Natural killer cell (primary cell): ENCODE measurements at regions not wholly inside any gene's neighbourhood (a gene's known extent, or its start where the extent isn't known, plus 50 kb on each side); places are given as distances from the start of the nearest gene placed in this dataset.

Experiments used
- ATAC-seq, 3 donors: fragments of 150-1000 bp in 2 of 3; fragments of 200-7000 bp in 1 of 3; cut with Tn5 transposase; 1 replicate in 1 of 3; 2 replicates in 2 of 3; pipeline ENCODE4 v1.10.0; 2021; ENCODE audit warnings: mild to moderate bottlenecking in 2 of 3, moderate library complexity in 2 of 3
- DNase-seq, 2 donors: peaks; one replicate each; pipeline versions ENCODE4 v3.0.0 to v3.0.0-alpha.2; 2013 to 2021; ENCODE audit warnings: mixed read lengths in 1 of 2
- H3K27ac ChIP-seq: one replicate; pipeline ENCODE4 v1.5.1; 2013; ENCODE audit warnings: mild to moderate bottlenecking, low read length
- H3K27me3 ChIP-seq: one replicate; pipeline ENCODE4 v1.6.1; 2013; ENCODE audit warnings: low read length; ENCODE audit not compliant: control insufficient read depth, insufficient read depth
- H3K36me3 ChIP-seq: one replicate; pipeline ENCODE4 v1.6.1; 2013; ENCODE audit warnings: low read length; ENCODE audit not compliant: control insufficient read depth, insufficient read depth
- H3K4me1 ChIP-seq: one replicate; pipeline ENCODE4 v1.6.1; 2013; ENCODE audit warnings: low read length; ENCODE audit not compliant: control insufficient read depth, insufficient read depth
- H3K4me3 ChIP-seq: one replicate; pipeline ENCODE4 v1.5.1; 2013; ENCODE audit warnings: low read length
- H3K9me3 ChIP-seq: one replicate; pipeline ENCODE4 v1.6.1; 2013; ENCODE audit warnings: low read length; ENCODE audit not compliant: control insufficient read depth, insufficient read depth
- H3K27ac Mint-ChIP-seq, 2 donors: one replicate each; pipeline ENCODE4 v1.8.0; 2022; ENCODE audit warnings: mild to moderate bottlenecking in 2 of 2, mixed read lengths in 2 of 2, moderate library complexity in 1 of 2
- H3K27me3 Mint-ChIP-seq, 2 donors: one replicate each; pipeline ENCODE4 v1.8.0; 2022; ENCODE audit warnings: low read depth in 2 of 2, mixed read lengths in 2 of 2
- H3K36me3 Mint-ChIP-seq: one replicate; pipeline ENCODE4 v1.8.0; 2022; ENCODE audit warnings: mixed read lengths
- H3K4me1 Mint-ChIP-seq, 2 donors: one replicate each; pipeline ENCODE4 v1.8.0; 2022; ENCODE audit warnings: mixed read lengths in 2 of 2
- H3K4me3 Mint-ChIP-seq: one replicate; pipeline ENCODE4 v1.8.0; 2022; ENCODE audit warnings: mild to moderate bottlenecking, moderate library complexity, mixed read lengths
- H3K9me3 Mint-ChIP-seq, 2 donors: one replicate each; pipeline ENCODE4 v1.8.0; 2022; ENCODE audit warnings: mixed read lengths in 2 of 2
- WGBS: methylation state at CpG from one replicate; pipeline ENCODE4 v1.1.7; 2013; ENCODE audit warnings: missing lambda C conversion rate; ENCODE audit not compliant: insufficient coverage; 5-methylcytosine and 5-hydroxymethylcytosine counted together
- intact Hi-C: fragments of 100-400 bp; cut with micrococcal nuclease; formaldehyde crosslinking; loops from one replicate; pipeline ENCODE4 v1.14.2; 2022
- TF ChIP-seq, protein P1 (sequence below): fragments of 200-600 bp; IDR thresholded peaks from one replicate; pipeline ENCODE4 v1.8.0; 2022; ENCODE audit warnings: antibody characterized with exemption

DNA sequence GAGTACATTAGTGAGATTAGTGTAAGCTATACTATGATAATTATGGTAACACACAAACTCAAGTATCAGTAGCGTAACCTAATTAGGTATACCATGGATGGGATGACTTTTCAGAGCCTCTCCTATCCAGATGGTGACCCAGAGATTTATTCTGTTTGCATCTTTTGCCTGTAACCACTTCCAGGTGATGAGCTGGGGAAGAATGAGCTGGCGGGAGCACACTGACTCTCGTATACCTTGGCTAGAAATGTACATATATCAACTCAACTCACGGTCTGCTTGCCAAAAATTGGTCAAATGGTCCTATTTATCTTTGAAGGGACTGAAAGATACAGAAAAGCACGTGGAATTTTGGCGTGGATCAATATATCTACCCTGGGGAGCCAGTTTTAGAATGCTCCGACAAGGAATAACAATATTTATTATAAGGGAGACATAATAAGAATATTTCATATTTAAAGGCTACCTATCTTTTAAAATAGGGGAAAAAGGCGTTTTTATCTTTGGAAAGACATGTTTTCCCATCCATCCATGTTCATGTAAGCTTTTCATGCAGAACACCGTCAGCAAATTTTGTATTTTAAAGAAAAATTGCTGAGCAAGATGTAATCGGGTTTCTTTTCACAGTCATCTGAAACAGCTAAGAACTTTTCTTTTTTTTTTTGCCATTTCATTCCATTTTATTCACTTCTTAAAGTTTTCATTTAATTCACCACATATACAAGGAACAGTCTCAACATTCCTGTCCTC lies 502.6 kb upstream of the CBLB start:
- Histone ChIP-seq H3K36me3 (no peaks in the 10 kb centered on the region), H3K27me3 (no peaks in the 10 kb centered on the region), H3K9me3 (no peaks in the 10 kb centered on the region), H3K4me1 (no peaks in the 10 kb centered on the region), H3K27ac (no peak overlapping the region), H3K4me3 (no peak overlapping the region)
- H3K9me3 Mint-ChIP-seq = no peaks in the 10 kb centered on the region
- no peak overlapping the region for H3K4me3 Mint-ChIP-seq
- DNase-seq (no peak), ATAC-seq (no peak)
- TF ChIP-seq, protein P1, sequence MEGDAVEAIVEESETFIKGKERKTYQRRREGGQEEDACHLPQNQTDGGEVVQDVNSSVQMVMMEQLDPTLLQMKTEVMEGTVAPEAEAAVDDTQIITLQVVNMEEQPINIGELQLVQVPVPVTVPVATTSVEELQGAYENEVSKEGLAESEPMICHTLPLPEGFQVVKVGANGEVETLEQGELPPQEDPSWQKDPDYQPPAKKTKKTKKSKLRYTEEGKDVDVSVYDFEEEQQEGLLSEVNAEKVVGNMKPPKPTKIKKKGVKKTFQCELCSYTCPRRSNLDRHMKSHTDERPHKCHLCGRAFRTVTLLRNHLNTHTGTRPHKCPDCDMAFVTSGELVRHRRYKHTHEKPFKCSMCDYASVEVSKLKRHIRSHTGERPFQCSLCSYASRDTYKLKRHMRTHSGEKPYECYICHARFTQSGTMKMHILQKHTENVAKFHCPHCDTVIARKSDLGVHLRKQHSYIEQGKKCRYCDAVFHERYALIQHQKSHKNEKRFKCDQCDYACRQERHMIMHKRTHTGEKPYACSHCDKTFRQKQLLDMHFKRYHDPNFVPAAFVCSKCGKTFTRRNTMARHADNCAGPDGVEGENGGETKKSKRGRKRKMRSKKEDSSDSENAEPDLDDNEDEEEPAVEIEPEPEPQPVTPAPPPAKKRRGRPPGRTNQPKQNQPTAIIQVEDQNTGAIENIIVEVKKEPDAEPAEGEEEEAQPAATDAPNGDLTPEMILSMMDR = no peak
- peaks cover 0 to 2% of the 10 kb centered on the region in 2 donors for H3K27me3 Mint-ChIP-seq
- no peaks in the 10 kb centered on the region for H3K36me3 Mint-ChIP-seq
- intact Hi-C loops = no loop called here
- WGBS = 92% methylated on average over 7 of the region's 10 CpGs
- H3K27ac Mint-ChIP-seq = no peak overlapping the region
- H3K4me1 Mint-ChIP-seq = no peaks in the 10 kb centered on the region

DNA sequence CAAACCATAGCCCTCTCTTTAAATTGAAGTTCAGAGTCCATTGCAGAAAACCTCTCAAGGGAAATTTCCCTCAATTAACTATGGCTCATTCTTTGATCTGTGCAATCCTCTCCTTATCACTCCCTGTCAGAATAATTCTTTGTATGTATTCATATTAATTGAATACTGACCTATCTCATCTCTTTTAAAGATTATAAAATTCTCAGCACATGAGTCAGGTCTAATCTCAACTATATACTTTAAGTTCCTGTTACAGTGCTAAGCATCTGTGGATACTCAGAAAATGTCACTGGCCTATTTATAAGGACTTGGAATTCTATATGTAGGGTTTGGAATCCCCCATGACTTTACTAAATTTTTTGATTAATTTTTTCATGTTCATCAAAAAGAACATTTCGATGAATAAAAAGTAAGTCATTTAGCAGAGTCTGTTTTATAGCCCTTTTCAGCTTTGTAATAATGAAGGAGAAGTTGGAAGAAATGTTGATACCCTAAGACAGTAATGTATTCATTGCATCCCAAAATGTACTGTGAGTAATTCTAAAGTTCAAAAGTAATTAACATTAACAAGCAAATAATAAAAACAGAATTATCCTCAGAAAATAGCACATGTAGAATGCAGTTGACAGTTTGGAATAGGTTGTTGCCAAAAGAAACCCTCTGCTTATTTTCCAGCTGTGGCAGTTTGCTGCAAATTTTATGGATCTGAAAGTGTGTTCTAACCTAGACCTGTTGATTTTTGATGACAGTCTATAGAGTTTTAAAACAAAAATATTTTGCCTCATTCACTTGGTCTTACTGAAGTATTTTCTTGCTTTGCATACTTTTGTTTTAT lies 503.4 kb upstream of the CBLB start:
- H3K9me3 ChIP-seq = no peaks in the 10 kb centered on the region
- no peak overlapping the region for H3K4me3 Mint-ChIP-seq
- DNase-seq = no peak
- H3K27ac ChIP-seq = no peak overlapping the region
- no CpG with 5 or more reads among the region's 1 CpG for WGBS
- no peaks in the 10 kb centered on the region for H3K27me3 Mint-ChIP-seq
- H3K27ac Mint-ChIP-seq = no peak overlapping the region
- TF ChIP-seq, protein P1 = no peak
- H3K4me1 ChIP-seq = no peaks in the 10 kb centered on the region
- no peak for ATAC-seq
- no peak overlapping the region for H3K4me3 ChIP-seq
- H3K9me3 Mint-ChIP-seq = no peaks in the 10 kb centered on the region
- no peaks in the 10 kb centered on the region for H3K4me1 Mint-ChIP-seq
- H3K36me3 Mint-ChIP-seq = no peaks in the 10 kb centered on the region
- H3K36me3 ChIP-seq = no peaks in the 10 kb centered on the region
- no peaks in the 10 kb centered on the region for H3K27me3 ChIP-seq
- intact Hi-C loops = no loop called here

- H3K27me3 Mint-ChIP-seq = no peaks in the 10 kb centered on the region
- no peaks in the 10 kb centered on the region for H3K36me3 Mint-ChIP-seq
- DNase-seq (no peak), ATAC-seq (no peak)
- whole genome bisulfite sequencing = no CpG with 5 or more reads among the region's 1 CpG
- no peaks in the 10 kb centered on the region for H3K4me1 ChIP-seq
- no peak overlapping the region for H3K27ac Mint-ChIP-seq
- no peaks in the 10 kb centered on the region for H3K27me3 ChIP-seq
- no peak overlapping the region for H3K27ac ChIP-seq
- H3K4me3 Mint-ChIP-seq = no peak overlapping the region
- H3K36me3 ChIP-seq = no peaks in the 10 kb centered on the region
- TF ChIP-seq, protein P1 = no peak
- no peak overlapping the region for H3K4me3 ChIP-seq
- intact Hi-C loops = no loop called here
- no peaks in the 10 kb centered on the region for H3K9me3 ChIP-seq
- no peaks in the 10 kb centered on the region for H3K9me3 Mint-ChIP-seq
- H3K4me1 Mint-ChIP-seq = no peaks in the 10 kb centered on the region
Observed at GRCh38 chr3:106372806-106373190, 504.0 kb upstream of the CBLB start.
